ENCODE measurements at regions not wholly inside any gene's neighbourhood (a gene's known extent, or its start where the extent isn't known, plus 50 kb on each side); places are given as distances from the start of the nearest gene placed in this dataset.

- no peak for TF ChIP-seq CTCF (IDR thresholded peaks at IDR 0.05; ENCODE audit: low read length)
- TF ChIP-seq EZH2 (IDR thresholded peaks at IDR 0.05; ENCODE audit: borderline replicate concordance, low read length), result no peak
- Histone ChIP-seq H3K4me2 (ENCODE audit: low read length) (no peak overlapping the region), H3K9me3 (ENCODE audit: low read length) (no peaks in the 10 kb centered on the region), H3K79me2 (ENCODE audit: insufficient read depth, low read length) (no peaks in the 10 kb centered on the region), H3K27me3 (ENCODE audit: insufficient read depth, low read length) (no peaks in the 10 kb centered on the region), H3F3A (ENCODE audit: insufficient read depth, low read length) (no peaks in the 10 kb centered on the region), H3K36me3 (ENCODE audit: insufficient read depth, low read length) (no peaks in the 10 kb centered on the region), H3K4me3 (ENCODE audit: low read depth, low read length, poor library complexity, severe bottlenecking) (no peak overlapping the region), H4K20me1 (ENCODE audit: insufficient read depth, low read length) (no peaks in the 10 kb centered on the region), H3K4me1 (ENCODE audit: insufficient read depth, low read length, severe bottlenecking) (no peaks in the 10 kb centered on the region), H2AFZ (ENCODE audit: low read length) (no peak overlapping the region), H3K27ac (ENCODE audit: low read depth, low read length, poor library complexity, severe bottlenecking) (no peak overlapping the region), H3K9me2 (ENCODE audit: low read depth, low read length) (no peaks in the 10 kb centered on the region), H3K9ac (ENCODE audit: low read length) (no peak overlapping the region)
These were observed 296.6 kb upstream of the MME start for GRCh38 chr3:154783521-154783931.

GRCh38 chr3:154783061-154783460 is 297.1 kb upstream of the MME start:
- H3K4me3 ChIP-seq (ENCODE audit: low read depth, low read length, poor library complexity, severe bottlenecking), result no peak overlapping the region
- H3K27me3 ChIP-seq (ENCODE audit: insufficient read depth, low read length), result no peaks in the 10 kb centered on the region
- H3K36me3 ChIP-seq (ENCODE audit: insufficient read depth, low read length), result no peaks in the 10 kb centered on the region
- H3K4me1 ChIP-seq (ENCODE audit: insufficient read depth, low read length, severe bottlenecking), result no peaks in the 10 kb centered on the region
- H4K20me1 ChIP-seq (ENCODE audit: insufficient read depth, low read length), result no peaks in the 10 kb centered on the region
- H3K9me3 ChIP-seq (ENCODE audit: low read length), result no peaks in the 10 kb centered on the region
- no peak for TF ChIP-seq CTCF (IDR thresholded peaks at IDR 0.05; ENCODE audit: low read length)
- H3K9me2 ChIP-seq (ENCODE audit: low read depth, low read length), result no peaks in the 10 kb centered on the region
- no peak overlapping the region for H2AFZ ChIP-seq (ENCODE audit: low read length)
- no peak overlapping the region for H3K4me2 ChIP-seq (ENCODE audit: low read length)
- H3K79me2 ChIP-seq (ENCODE audit: insufficient read depth, low read length), result no peaks in the 10 kb centered on the region
- no peaks in the 10 kb centered on the region for H3F3A ChIP-seq (ENCODE audit: insufficient read depth, low read length)
- H3K27ac ChIP-seq (ENCODE audit: low read depth, low read length, poor library complexity, severe bottlenecking), result no peak overlapping the region
- H3K9ac ChIP-seq (ENCODE audit: low read length), result no peak overlapping the region

GRCh38 chr3:154782151-154782550 is 298.0 kb upstream of the MME start:
- Histone ChIP-seq H3K9me3 (ENCODE audit: low read length) (no peaks in the 10 kb centered on the region), H3K9me2 (ENCODE audit: low read depth, low read length) (no peaks in the 10 kb centered on the region), H3K27me3 (ENCODE audit: insufficient read depth, low read length) (no peaks in the 10 kb centered on the region), H3K27ac (ENCODE audit: low read depth, low read length, poor library complexity, severe bottlenecking) (no peak overlapping the region), H3K4me1 (ENCODE audit: insufficient read depth, low read length, severe bottlenecking) (no peaks in the 10 kb centered on the region), H3K36me3 (ENCODE audit: insufficient read depth, low read length) (no peaks in the 10 kb centered on the region), H3K9ac (ENCODE audit: low read length) (no peak overlapping the region), H3K4me2 (ENCODE audit: low read length) (no peak overlapping the region), H3K79me2 (ENCODE audit: insufficient read depth, low read length) (no peaks in the 10 kb centered on the region), H4K20me1 (ENCODE audit: insufficient read depth, low read length) (no peaks in the 10 kb centered on the region), H3K4me3 (ENCODE audit: low read depth, low read length, poor library complexity, severe bottlenecking) (no peak overlapping the region), H3F3A (ENCODE audit: insufficient read depth, low read length) (no peaks in the 10 kb centered on the region), H2AFZ (ENCODE audit: low read length) (no peak overlapping the region)
- TF ChIP-seq EZH2 (IDR thresholded peaks at IDR 0.05; ENCODE audit: borderline replicate concordance, low read length) (no peak), CTCF (IDR thresholded peaks at IDR 0.05; ENCODE audit: low read length) (no peak)

All from OCI-LY1 (cell line).